AG08396 (cell line): ENCODE measurements at regions not wholly inside any gene's neighbourhood (a gene's known extent, or its start where the extent isn't known, plus 50 kb on each side); places are given as distances from the start of the nearest gene placed in this dataset.
A peak's percentile ranks its signal among the peaks of the same experiment; 100 is the strongest.

Source experiments
- DNase-seq: peaks from one replicate; pipeline ENCODE4 v3.0.0; 2012; ENCODE audit warnings: low spot score, mixed read lengths

DNA sequence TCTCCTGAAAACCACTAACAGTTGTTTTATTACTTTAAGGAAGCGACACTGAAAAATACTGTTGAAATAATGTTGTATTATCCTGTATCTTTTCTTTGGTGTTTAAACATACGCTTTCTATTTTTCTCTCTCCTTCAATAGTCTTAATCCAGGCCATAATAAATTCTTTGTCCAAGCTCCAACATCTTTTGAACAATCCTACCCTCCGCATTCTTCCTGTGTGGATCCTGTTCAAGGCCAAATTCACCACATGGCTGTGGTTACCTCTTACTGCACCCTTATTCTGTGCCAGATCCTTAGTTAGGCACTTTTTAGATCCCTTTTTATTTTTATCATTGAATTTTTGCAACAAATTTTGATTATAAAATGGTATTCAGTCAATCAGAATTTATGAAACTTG, 1691.5 kb downstream of the MAT2B start:
- DNase-seq, result no peak

DNA sequence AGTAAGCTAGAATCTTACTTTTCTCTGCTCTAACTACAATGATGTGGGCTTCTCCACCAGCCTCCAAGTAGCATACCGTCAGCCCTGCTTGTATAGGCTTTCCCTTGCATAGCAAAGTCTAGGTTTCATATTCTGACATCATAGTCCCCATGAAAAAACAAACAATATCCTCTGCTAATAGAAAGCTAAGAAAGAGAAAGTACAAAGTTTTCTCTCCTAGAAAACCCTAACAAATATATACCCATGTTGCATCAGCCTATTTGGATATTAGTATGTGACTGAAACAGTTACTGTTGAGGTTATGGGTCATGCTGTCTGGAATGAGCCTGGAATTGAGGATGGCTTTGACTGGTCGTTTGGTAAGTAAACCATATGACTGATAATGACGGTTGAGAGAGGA, 1696.0 kb downstream of the MAT2B start:
- no peak for DNase-seq

DNA sequence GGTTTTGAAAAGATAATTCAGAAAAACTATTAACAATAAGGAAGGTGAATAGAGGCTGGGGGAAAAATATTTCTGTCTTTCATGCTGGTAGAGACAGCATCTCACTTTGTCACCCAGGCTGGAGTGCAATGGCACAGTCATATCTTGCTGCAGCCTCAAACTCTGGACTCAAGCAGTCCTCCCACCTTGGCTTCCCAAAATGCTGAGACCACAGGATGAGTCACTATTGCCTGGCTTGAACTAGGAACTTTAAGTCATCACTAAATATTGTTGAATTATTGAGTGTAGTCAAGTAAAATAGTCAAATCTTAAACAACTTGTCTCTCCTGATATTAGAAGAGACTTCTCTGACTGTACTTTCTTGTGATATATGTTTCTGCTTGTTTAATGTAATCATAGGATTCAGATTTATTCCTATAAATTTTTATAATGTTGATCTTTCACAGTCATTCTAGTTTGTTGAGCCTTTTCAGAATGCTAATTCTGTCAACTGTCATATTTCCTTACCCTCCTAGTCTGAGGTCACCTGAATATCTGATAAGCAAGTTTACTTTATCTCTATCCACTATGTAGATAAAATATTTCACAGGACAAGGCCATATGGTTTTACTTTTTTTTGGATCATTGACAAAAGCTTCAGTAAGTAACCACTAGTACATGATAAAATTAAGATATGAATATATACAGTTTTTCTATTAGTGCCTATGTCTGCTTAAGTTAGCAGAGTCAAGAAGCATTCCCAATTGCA, 1696.5 kb downstream of the MAT2B start:
- DNase-seq, result no peak

DNA sequence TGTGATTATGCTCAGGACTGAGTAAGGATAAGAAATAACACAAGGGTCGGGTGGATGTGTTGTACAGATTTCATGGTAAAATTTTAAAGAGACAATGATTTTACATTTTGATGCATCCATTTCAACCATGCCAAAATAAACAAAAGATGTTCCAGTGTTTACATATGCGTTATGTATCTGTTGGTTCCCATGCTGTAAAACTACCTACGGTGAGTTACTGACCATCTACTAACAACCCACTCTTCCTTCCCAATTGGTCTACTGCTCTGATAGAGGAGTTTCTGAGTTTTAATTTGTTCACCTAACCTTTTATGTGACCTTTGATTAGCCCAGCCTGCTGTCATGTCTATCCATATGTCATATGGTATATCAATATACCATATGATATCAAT, 1697.1 kb downstream of the MAT2B start:
- DNase-seq, result no peak

DNA sequence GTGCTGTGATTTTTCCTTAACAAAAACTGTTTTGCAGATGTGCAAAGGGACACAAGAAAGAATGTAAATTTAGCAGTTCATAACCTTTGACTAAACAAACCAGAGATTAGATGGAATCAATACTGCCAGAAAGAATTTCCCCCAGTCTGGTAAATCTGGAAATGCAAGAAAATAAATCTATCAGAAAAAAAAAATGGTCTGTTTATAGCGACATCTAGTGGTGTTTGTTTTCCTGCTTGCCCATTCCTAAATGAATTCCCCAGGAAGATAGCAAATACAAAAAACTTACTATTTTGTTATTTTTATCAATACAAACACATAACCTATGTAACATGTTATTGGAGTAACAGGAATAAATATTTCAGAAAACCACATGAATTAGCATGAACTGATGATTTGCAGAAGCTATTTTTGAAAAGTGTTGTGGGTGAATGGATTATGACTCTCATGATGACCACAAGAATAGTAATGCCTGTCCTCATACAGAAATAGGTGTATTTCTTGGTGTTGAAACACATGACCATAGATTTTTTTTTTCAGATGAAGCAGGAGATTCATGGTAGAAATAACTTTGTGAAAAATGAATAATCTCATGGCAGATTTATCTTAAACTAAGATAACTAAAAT, 1703.8 kb downstream of the MAT2B start:
- peak; percentile 6 for DNase-seq

DNA sequence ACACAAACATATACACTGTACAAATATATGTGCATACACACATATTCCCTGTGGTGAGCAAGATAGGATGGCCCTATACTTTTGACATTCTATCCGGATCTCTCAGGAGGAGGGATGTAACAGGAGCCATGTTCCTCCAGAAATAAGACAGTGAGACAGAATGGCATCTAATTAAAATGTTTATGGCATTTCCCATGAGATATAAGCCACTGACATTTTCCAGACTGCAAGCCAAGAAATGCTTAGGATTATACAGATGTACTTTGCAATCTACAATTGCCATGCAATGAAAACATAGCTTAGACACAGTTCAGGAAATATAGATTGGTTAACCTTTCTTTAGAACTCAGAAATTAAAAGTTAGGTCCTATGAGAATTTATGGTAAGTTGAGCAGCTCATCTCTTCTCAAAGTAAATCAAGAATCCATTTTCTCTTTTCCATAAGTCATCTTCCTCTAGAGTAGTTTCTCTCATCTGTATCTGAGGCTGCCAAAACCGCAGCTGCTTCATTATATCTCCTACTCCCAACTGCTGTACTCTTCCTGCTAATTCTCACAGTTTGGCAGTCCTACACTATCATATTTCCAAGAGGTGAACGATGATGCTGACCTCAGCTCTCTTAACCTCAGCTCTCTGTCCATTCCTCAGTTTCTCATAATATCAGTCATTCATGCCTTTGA, 1719.1 kb downstream of the MAT2B start:
- DNase-seq, result no peak

DNA sequence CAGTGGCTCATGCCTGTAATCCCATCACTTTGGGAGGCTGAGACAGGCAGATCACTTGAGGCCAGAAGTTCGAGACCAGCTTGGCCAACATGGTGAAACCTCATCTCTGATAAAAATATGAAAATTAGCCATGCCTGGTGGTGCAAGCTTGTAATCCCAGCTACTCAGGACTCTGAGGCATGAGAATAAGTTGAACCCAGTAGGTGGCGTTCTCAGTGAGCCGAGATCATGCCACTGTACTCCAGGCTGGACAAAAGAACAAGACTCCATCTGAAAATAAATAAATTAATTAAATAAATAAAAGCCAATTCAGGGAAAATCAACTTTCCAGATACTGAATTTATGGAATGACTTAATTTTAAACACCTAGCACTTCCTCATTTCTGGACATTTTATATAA, 1722.1 kb downstream of the MAT2B start:
- no peak for DNase-seq

DNA sequence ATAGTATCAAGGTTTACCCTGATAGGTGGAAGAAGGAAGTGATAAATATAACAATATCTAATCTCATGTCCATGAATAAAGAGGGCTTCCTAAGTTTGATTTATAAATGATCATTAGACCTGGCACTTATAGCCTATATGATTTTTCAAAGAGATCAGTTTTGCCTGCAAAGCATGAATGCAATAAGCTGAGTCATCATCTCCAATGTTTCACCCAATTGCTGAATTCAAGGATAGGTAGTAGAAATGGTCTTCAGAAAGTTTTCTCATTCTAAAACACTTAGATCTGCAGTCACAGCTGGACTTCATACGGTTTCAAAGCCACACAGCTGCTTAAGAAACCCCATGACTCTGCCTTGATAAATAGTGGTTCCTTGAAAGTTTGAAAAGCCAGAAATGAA, 1722.8 kb downstream of the MAT2B start:
- DNase-seq, result no peak

DNA sequence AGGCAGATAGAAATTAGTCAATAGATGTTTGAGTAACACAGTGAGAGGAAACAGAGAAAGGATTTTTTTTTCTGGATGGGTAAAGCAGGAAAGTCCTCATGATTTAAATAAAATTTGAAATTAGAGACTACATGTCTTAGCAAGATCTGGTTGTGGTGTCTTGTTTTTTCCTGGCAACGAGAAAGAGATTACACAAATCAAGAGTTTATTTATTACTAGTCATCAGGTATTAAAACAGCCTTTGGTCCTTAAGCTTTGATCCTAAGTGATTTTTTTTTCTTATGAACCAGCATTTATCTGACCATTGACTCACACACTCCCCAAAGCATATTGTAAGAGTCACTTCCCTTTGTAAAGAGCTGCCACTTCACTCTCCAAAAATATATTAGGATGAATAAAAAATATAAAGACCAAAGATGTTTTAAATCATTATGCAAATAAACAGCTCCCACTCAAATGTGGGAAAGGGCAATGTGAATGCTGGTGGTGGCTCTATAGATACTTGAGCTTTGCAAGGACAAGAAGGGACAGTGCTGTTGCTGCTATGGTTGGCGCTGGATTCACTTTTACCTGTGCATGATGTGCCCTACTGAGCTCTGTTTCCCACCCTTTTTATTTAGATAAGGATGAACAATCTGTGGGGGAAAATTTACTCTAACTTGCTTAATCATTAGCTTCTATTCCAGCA, 1726.5 kb downstream of the MAT2B start:
- DNase-seq, result no peak

DNA sequence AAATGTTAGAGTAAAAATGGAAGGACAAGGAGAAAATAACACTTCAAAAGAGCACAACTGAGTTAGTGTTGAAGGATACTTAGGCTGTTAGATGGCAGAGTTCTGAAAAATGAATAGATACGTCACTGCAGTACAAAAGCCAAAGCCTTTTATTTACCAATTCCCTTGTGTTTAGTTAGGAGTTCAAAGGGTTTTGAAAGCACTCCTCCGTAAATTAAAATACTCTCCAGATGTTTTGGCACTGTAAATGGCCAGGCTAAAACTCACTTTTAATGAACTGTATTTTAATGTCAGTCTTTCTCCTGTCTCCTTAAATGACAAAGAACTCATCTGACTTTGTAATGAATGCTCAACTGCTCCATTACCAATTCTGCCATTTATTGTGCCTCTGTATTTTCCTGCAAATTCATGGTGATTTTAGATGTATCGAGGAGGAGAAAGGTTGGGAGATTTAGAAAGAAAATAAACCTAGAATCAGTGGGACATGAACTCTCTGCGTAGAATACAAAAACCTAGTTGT, 1727.2 kb downstream of the MAT2B start:
- no peak for DNase-seq

DNA sequence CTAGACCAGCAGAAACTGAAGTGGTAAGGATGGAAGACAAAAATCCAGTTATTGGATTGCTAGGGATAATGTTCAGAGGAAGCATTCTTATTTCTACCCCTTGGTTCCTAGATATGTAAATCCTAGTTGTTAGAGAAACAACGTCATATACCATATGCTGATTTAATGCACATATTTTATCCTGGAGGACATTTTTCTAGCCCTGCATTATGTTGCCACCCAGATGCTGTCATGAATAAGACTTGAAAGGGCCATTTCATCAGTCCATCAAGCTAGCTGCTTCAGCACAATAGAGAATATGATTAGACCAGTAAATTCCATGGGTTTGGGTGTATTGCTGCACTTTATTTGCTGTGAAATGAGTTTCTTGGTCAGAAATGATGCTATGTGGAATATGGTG, 1736.4 kb downstream of the MAT2B start:
- no peak for DNase-seq

DNA sequence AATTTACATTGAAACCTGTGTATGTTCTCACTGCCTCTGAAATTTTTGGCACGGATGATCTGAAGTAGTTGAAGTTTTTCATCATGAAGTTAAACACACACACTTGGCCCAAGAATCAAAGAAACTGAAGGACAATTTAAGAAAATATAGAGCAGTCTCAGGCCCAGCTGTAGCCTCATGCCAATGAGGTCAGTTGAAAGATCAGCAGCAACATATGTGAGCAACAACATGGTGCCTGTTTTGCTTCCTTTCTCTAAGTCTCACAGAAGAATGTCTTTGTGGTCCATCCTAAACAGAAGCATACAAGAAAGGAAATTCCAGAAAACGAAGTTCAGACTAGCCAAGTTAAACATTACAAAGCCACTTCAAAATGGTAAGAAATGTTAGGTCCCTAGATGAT, 1737.2 kb downstream of the MAT2B start:
- no peak for DNase-seq

DNA sequence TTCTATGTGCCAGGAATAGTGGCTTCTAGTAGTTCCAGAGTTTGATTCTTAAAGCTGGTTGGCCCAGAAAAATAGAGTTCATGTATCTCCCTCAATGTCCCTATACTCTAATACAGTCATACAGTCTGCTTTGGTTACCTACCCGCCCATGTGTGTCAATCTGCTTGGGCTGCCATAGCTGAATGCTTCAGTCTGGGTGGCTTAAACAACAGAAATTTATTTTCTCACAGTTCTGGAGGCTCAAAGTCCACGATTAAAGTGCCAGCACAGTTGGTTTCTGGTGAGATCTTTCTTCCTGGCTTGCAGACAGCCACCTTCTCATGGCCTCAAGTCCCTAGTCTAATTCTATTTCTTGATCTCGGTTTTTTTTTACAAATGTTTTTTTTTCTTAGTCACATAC, 1739.0 kb downstream of the MAT2B start:
- DNase-seq, result no peak

DNA sequence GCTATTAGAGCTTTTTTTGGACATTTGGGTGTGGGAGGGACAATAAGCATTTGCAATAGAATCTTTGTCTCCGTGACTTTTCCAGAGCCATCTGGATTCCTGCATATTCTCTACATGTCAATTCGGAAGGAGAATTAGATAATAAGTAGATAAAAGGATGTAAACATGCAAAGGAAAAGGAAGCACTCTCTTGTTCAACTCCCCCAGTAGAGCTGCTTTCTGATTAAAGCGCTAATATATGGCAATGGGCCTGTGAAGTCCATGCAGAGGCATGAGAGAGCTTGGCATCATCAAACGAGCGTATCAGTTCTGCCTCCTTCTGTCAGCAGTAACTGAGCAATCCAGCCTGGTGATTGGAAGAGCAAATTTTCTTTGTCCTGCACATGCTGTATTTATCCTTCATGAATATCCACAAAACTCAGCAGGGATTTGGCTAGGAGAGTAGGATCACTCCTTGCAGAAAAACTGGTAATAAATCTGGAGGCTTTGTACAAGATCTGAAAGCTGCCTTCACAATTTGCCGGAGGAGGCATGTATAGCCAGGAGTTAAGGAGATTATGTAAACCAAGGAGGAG, 1752.9 kb downstream of the MAT2B start:
- no peak for DNase-seq

DNA sequence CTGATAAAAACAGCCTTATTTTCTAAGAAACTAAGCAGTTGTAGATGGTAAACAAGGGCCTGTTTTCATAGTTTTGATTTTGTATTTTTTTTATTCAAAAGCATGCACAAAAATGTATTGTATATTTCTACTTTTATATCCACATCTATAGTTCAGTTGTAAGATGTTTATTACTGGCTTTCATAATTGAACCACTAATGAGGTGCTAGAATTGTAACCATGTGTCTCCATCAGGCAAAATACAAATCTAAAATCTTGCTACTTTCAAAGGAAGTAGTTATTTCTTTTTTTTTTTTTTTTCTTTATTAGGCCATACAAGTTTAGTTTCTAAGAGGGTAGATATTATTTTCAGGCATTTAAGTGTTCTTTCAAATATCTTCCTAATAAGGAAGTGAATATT, 1755.0 kb downstream of the MAT2B start:
- no peak for DNase-seq

DNA sequence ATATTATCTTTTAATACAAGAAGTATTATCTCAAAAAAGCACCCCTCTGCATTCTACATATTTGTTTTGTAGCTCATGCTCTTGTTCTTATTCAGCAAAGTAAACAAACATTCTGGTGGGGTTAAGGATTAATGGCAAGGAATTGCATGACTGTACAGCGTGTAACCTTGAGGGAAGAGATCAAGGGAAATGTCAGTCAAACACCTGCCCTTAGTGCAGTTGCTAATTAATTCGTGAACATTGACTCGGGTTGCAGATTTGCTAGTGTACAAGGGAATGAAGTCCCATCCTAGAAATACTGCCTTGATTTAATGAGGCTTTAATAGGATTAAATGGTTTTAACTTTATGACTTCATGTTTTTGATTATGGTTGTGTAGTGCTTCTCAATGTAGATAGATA, 1758.1 kb downstream of the MAT2B start:
- DNase-seq, result no peak

DNA sequence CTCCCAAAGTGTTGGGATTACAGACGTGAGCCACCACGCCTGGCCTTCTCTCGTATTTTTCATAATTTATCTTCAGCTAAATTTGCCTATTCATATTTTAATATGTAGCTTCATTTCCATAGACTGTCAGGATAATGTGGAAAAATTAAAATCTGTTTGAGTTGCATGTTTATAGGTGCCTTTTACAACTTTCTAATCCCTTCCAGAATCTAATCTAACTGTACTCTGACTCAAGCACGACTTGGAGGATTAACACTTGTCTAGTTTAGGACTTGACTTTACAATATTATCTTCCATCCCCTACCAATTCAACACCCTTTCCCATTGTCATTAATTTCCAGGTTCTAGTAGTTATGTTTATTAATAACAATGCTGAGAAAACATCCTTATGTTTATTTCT, 1761.5 kb downstream of the MAT2B start:
- no peak for DNase-seq

DNA sequence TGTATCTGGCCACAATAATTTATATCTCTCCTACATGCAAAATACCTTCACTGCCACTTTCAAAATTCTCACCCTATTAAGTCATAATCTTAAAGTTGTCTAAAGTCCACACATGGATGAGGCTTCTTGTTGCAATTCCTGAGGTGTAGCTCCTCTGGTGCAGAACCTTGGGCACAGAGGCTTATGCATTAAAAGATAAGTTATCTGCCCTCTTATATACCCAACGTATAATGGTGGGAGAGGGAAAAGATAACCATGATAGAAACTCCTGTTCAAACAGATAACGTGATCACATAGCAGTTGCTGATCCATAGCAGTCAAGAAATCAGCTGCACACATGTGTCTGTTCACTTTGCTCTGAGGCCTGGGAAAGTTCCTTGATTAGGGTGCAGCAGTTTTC, 1767.0 kb downstream of the MAT2B start:
- DNase-seq, result no peak

DNA sequence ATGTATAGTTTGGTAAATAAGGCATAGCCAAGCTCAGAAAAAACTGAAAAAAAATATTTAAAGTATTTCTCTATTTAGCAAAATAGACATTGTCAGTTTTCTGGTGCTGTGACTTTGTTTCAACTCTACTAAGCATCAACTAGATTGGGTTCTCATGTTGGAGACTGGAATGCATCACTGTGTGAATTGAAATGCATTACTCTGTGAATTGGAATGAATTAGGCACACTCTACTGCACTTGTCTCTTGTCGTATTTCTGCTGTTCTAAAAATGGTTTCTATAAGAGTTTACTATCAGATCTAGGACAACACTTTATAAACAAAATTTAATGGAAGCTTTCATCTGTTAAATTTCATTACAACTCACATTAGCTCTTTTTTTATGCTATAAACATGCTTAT, 1772.2 kb downstream of the MAT2B start:
- no peak for DNase-seq

DNA sequence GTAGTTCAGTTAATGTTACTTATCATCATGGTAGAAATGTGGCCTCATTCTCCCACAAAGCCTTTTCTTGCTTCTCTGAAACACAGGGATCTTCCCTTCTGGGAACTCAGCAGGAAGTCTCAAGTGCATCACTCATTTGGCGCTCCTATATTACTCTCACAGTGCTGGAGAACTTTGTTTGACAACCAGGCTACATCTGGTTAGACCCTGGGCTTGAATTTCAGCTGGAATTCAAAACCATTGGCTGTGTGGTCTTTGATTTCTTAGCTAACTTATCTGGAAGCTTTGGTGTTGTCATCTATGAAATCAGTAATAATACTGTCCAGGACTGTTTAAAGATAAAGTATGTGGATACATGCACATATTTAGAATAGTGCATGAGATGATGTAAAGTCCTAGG, 1777.1 kb downstream of the MAT2B start:
- DNase-seq, result no peak

DNA sequence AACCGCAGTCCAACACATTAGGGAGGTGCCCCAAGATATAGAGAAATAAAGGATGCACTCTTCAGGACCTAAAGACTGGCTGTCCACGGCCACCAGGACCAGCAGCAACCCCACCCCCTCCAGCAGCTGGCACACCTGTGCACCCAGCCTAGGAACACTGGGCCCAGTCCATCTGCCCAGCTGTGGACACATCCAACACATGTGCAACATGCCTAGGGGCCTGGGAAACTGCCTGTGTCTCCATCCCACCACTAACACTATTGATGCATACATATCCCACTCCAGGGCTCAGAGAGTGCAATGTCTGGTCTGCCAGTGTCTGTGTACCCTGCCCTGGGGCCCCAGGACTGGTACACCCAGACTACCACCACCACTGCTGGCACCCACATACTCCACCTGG, 1781.3 kb downstream of the MAT2B start:
- DNase-seq, result no peak

DNA sequence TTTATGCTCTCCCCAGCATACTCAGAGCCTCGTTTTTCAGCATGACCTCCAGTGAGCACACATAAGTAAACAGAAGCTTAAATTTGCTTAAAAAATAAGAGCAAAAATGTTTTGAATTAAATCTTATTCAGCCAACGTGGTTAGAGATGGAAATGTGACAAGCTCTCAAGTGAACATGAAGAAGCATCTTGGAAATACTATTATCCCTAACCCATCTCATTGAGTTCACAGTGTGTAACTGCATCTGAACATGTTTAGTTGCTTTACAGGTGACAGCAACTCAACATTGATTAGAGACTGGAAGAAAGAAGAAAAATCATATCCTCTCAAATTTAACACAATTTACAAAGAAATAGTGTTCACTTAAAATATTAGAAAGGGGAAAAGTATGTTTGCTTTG, 1785.1 kb downstream of the MAT2B start:
- no peak for DNase-seq
